ENCODE measurements at regions not wholly inside any gene's neighbourhood (a gene's known extent, or its start where the extent isn't known, plus 50 kb on each side); places are given as distances from the start of the nearest gene placed in this dataset.

- no peak for TF ChIP-seq CTCF (IDR thresholded peaks at IDR 0.05; ENCODE audit: low read depth, low read length, missing input control)
- TF ChIP-seq TAF1 (conservative IDR thresholded peaks at IDR 0.05) = no peak
- TF ChIP-seq RAD21 (IDR thresholded peaks at IDR 0.05) = no peak
- no peak for TF ChIP-seq HNF4G (IDR thresholded peaks at IDR 0.05)
- TF ChIP-seq, protein P1, sequence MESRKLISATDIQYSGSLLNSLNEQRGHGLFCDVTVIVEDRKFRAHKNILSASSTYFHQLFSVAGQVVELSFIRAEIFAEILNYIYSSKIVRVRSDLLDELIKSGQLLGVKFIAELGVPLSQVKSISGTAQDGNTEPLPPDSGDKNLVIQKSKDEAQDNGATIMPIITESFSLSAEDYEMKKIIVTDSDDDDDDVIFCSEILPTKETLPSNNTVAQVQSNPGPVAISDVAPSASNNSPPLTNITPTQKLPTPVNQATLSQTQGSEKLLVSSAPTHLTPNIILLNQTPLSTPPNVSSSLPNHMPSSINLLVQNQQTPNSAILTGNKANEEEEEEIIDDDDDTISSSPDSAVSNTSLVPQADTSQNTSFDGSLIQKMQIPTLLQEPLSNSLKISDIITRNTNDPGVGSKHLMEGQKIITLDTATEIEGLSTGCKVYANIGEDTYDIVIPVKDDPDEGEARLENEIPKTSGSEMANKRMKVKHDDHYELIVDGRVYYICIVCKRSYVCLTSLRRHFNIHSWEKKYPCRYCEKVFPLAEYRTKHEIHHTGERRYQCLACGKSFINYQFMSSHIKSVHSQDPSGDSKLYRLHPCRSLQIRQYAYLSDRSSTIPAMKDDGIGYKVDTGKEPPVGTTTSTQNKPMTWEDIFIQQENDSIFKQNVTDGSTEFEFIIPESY (IDR thresholded peaks at IDR 0.05) = no peak
- TF ChIP-seq GABPA (IDR thresholded peaks at IDR 0.05 in 1 of 2, conservative IDR thresholded peaks at IDR 0.05 in 1 of 2) = no peak
Observed at GRCh38 chr2:175729049-175729706, 272.9 kb downstream of the LNPK start.
